Muscle layer of duodenum (tissue), 2 donors: ENCODE measurements at regions not wholly inside any gene's neighbourhood (a gene's known extent, or its start where the extent isn't known, plus 50 kb on each side); places are given as distances from the start of the nearest gene placed in this dataset.
"Not testable (repeated sequence)": the region's sequence is repeated elsewhere in the genome, so short reads cannot be mapped to it uniquely, and the experiment has no call there.

Experiments
- H3K27ac ChIP-seq: one replicate; pipeline ENCODE4 v1.7.0; 2013; ENCODE audit warnings: mild to moderate bottlenecking, low read length
- H3K27me3 ChIP-seq: one replicate; pipeline ENCODE4 v1.7.0; 2013; ENCODE audit warnings: low read depth, mild to moderate bottlenecking, control low read depth, low read length
- H3K36me3 ChIP-seq, 2 donors: one replicate each; pipeline ENCODE4 v1.7.0; 2013; ENCODE audit warnings: low read length in 2 of 2, control low read depth in 1 of 2, mild to moderate bottlenecking in 1 of 2; ENCODE audit not compliant: insufficient read depth in 2 of 2, control insufficient read depth in 1 of 2
- H3K4me1 ChIP-seq, 2 donors: one replicate each; pipeline ENCODE4 v1.7.0; 2013; ENCODE audit warnings: low read length in 2 of 2, mild to moderate bottlenecking in 2 of 2, control low read depth in 1 of 2, moderate library complexity in 1 of 2; ENCODE audit not compliant: insufficient read depth in 2 of 2, control insufficient read depth in 1 of 2
- H3K4me3 ChIP-seq, 2 donors: one replicate each; pipeline ENCODE4 v1.7.0; 2013; ENCODE audit warnings: low read length in 2 of 2, low read depth in 1 of 2, mild to moderate bottlenecking in 1 of 2
- H3K9me3 ChIP-seq, 2 donors: one replicate each; pipeline ENCODE4 v1.7.0; 2013; ENCODE audit warnings: low read length in 2 of 2, control low read depth in 1 of 2, mild to moderate bottlenecking in 1 of 2; ENCODE audit not compliant: control insufficient read depth in 1 of 2
- donor health status: healthy.

DNA sequence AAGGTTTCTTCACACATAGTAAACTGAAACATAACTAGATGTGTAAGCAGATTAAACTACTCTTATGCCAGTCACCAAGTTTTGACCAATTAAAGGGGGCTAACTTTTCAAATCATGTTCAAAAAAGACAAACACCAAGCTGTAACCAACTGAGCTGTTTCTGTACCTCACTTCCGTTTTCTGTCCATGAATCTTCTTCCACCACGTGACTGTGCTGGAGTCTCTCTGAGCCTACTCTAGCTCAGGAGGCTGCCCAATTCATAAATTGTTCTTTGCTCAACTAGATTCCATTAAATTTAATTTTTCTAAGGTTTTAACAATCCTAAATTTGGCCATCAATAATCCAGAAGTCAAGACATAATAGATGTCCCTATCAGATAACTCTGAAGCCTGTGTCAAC, 229.4 kb downstream of the FNDC1 start:
- Histone ChIP-seq H3K4me3 (no peak overlapping the region), H3K9me3 (no peaks in the 10 kb centered on the region), H3K27me3 (no peaks in the 10 kb centered on the region), H3K36me3 (no peaks in the 10 kb centered on the region), H3K4me1 (no peaks in the 10 kb centered on the region), H3K27ac (no peak overlapping the region)

DNA sequence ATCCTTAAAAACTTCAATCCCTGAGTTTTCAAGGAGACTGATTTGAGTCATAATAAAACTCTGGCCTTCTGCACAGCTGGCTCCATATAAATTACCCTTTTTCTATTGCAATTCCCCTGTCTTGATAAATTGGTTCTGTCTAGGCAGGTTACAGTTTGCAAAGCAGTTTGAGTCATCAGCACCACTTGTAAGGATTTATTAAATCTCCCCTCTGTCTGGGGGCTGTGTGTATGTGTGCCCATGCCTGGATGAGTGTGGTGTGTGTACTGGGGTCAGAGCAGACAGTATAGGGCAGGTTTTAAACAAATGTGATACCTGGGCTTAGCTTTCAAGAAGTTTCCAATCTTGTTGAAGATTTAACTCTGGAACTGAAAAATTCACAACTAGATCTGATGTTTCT, 228.6 kb downstream of the FNDC1 start:
- Histone ChIP-seq H3K27ac (no peak overlapping the region), H3K9me3 (no peaks in the 10 kb centered on the region), H3K36me3 (no peaks in the 10 kb centered on the region), H3K4me1 (no peaks in the 10 kb centered on the region), H3K4me3 (no peak overlapping the region), H3K27me3 (no peaks in the 10 kb centered on the region)

GRCh38 chr6:159395609-159396008, 226.4 kb downstream of the FNDC1 start:
- no peaks in the 10 kb centered on the region for H3K36me3 ChIP-seq
- H3K9me3 ChIP-seq: no peaks in the 10 kb centered on the region
- no peak overlapping the region for H3K4me3 ChIP-seq
- peaks cover 0 to 4% of the 10 kb centered on the region in 2 donors for H3K4me1 ChIP-seq
- no peak overlapping the region for H3K27ac ChIP-seq
- no peaks in the 10 kb centered on the region for H3K27me3 ChIP-seq

- H3K9me3 ChIP-seq, H3K36me3 ChIP-seq, H3K4me3 ChIP-seq, H3K27me3 ChIP-seq, H3K27ac ChIP-seq: not testable (repeated sequence)
- peaks cover 0 to 10% of the 10 kb centered on the region in 2 donors for H3K4me1 ChIP-seq
Observed at GRCh38 chr6:159392695-159393094, 223.5 kb downstream of the FNDC1 start.

DNA sequence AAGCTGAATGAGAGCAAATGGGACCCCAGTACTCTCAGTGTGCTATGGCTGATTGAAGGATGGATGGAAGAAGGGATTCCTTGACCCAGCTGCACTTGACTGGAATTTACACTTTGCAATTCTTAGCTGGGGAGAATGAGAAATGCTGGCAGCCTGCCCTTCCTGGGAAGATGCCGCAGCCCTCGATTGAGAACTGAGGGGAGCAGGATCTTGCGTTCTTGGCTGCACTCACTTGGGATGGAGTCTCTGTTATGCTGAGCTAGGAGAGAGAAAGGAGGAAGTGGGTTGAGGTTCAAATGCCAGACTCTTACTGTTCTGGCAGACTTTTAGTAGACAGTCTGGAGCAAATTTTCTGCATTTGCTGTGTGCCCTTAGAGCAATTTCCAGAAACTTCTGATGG, 221.2 kb downstream of the FNDC1 start:
- Histone ChIP-seq H3K4me1 (peaks cover 0 to 10% of the 10 kb centered on the region in 2 donors), H3K4me3 (no peak overlapping the region), H3K27ac (no peak overlapping the region), H3K27me3 (no peaks in the 10 kb centered on the region), H3K9me3 (no peaks in the 10 kb centered on the region), H3K36me3 (no peaks in the 10 kb centered on the region)

- Histone ChIP-seq H3K36me3 (no peaks in the 10 kb centered on the region), H3K4me1 (peaks cover 0 to 10% of the 10 kb centered on the region in 2 donors), H3K9me3 (no peaks in the 10 kb centered on the region), H3K4me3 (no peak overlapping the region), H3K27ac (no peak overlapping the region), H3K27me3 (no peaks in the 10 kb centered on the region)
Observed at GRCh38 chr6:159389695-159390094, 220.5 kb downstream of the FNDC1 start.

DNA sequence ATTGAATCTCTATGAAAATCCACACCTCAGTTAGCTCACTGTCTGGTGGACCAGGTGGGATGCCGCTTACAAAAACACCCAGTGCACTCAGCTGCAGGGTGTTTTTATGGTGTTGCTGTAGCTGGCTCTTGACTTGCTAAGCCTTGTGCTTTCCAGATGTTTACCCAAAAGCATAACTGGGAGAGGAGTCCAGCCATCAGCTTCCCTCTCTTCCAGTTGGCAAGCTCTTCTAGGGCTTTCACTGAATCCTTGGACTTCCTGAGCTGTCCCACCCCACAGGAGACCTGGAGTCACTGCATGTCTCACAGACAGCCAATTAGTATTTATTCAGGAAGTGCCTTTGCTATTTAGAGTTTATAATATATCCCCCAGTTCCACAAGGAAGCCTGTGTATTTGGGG, 210.9 kb downstream of the FNDC1 start:
- no peak overlapping the region for H3K4me3 ChIP-seq
- H3K4me1 ChIP-seq: peaks cover 0 to 10% of the 10 kb centered on the region in 2 donors
- no peaks in the 10 kb centered on the region for H3K27me3 ChIP-seq
- no peaks in the 10 kb centered on the region for H3K9me3 ChIP-seq
- H3K27ac ChIP-seq: no peak overlapping the region
- no peaks in the 10 kb centered on the region for H3K36me3 ChIP-seq

DNA sequence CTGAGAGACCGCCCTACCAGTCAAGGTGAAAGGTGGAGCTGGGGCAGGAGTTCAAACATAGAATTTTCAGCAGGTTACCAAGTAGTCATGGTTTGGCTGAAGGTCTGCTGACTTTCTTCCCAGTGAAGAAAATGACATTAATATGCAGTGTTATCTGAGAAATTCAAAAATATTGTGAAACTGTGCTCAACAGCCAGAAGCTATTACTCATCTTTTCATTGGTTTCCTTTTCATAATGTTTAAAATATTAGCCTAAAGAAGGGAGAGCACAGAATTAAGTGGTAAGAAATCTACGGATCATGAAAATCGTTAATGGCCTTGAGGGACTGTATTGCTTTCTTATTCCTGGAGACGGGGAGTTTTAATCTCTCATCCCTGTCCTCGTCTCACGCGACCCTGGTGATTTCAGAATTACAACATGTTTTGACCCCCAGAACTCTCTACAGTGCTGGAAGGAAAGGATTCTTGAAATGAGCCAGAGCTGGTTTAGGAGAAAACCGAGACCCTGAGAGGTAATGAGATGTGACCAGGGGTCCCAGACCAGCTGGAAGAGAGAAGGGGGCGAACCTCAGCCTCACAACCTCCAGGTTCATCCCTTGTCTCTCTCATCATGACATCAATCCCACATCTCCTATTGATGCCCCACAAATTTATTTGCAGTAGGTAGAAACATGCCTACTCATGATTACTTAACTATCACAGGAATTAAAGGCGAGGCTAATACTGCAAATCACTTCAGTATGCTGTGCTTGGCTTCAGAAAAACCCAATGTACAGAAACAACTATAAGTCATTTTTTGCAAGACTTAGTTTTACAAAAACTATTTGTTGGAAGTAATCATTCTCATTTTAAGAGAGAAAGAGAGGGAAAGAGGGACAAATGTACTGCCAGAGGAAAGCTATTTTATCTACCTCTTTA, 209.5 kb downstream of the FNDC1 start:
- Histone ChIP-seq H3K4me1 (peaks cover 0 to 10% of the 10 kb centered on the region in 2 donors), H3K27me3 (no peaks in the 10 kb centered on the region), H3K36me3 (no peaks in the 10 kb centered on the region), H3K27ac (no peak overlapping the region), H3K9me3 (no peaks in the 10 kb centered on the region), H3K4me3 (no peak overlapping the region)

DNA sequence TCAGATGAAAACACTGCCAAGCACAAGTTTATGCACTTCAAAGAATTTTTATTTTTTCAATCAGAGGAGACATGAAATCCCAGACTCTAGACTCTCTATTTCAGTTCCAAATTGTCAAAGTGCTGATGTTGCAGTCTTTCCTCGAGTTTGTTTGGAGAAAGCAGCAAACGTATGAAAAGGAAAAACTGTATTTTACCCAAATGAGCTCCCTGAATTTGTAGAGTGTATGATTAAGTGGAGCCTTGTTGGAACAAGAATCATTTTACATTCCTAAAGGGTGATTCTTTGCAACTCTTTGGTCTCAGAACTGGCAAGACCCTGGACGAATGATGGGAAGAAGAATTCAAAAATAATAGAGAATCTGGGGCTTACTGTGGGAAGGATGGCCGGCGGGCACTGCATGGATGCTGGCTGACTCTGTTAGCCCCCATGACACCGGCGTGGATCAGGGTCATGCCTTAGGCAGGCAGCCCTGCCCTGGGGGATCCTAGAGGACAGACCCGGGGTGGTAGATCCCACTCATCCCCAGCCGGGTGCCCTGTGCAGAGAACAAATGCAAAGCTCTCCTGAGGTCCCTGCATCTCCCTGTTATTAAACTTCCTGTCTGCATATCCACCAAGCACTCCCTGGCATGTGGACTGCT, 207.4 kb downstream of the FNDC1 start:
- Histone ChIP-seq H3K27ac (no peak overlapping the region), H3K36me3 (no peaks in the 10 kb centered on the region), H3K4me3 (no peak overlapping the region), H3K9me3 (no peaks in the 10 kb centered on the region), H3K4me1 (peaks cover 0 to 10% of the 10 kb centered on the region in 2 donors), H3K27me3 (no peaks in the 10 kb centered on the region)

GRCh38 chr6:159375014-159375413, 205.8 kb downstream of the FNDC1 start:
- Histone ChIP-seq H3K36me3 (no peaks in the 10 kb centered on the region), H3K4me3 (no peak overlapping the region), H3K9me3 (no peaks in the 10 kb centered on the region), H3K27me3 (no peaks in the 10 kb centered on the region), H3K4me1 (peaks cover 0 to 10% of the 10 kb centered on the region in 2 donors), H3K27ac (no peak overlapping the region)

DNA sequence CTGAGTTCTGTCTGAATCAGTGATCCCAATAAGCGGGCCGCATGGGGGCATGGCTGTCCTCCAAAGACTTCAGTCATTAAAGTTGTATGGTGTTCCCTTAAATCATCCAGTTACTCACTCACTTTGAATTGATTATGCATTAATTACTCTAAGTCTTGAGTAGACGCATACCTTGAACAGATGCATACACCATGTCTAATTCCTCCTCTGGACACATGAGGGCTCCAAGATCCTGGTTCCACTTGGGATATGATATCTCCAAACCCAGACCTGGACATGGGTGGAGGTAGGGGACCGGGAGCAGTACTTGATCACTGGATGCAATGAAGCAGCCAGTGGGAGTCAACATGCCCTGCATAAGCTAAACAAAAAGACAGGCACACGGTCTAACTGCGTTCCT, 204.5 kb downstream of the FNDC1 start:
- no peaks in the 10 kb centered on the region for H3K27me3 ChIP-seq
- peaks cover 0 to 11% of the 10 kb centered on the region in 2 donors for H3K9me3 ChIP-seq
- no peaks in the 10 kb centered on the region for H3K36me3 ChIP-seq
- H3K4me1 ChIP-seq: peaks cover 0 to 10% of the 10 kb centered on the region in 2 donors
- no peak overlapping the region for H3K27ac ChIP-seq
- no peak overlapping the region for H3K4me3 ChIP-seq
